ENCODE measurements at regions not wholly inside any gene's neighbourhood (a gene's known extent, or its start where the extent isn't known, plus 50 kb on each side); places are given as distances from the start of the nearest gene placed in this dataset.
"Not testable (repeated sequence)": the region's sequence is repeated elsewhere in the genome, so short reads cannot be mapped to it uniquely, and the experiment has no call there.

DNA sequence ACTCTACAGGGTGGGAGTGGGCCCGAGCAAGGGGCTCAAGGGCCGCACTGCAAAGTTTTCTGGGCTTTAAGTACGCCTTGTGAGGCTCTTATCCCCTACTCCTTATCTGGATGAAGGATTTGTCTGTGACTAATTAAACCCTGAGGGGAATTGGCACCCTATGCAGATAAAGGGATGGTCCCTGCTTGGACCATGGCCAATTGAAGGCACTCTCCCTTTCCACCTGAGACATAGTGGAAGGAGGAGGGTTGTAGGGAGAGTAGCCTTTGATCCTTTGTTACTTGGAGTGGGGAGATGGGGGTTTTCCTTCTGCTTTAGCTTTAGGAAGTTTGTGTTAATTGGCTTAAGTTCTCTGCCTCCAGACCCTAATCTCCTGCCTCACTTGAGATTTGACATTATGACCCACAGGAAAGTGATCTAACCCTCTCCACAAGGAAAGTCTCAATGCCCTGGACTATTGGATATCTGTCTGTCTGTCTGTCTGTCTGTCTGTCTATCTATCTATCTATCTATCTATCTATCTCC is 1158.8 kb upstream of the SORCS1 start:
- Histone ChIP-seq H3K9me2 (ENCODE audit: insufficient read depth) (no peaks in the 10 kb centered on the region), H3K4me1 (replicated peaks; ENCODE audit: insufficient read depth) (no peaks in the 10 kb centered on the region), H2AFZ (no peak overlapping the region), H3F3A (ENCODE audit: insufficient read depth, low read depth) (no peaks in the 10 kb centered on the region), H3K79me2 (ENCODE audit: low read depth) (no peaks in the 10 kb centered on the region), H3K27me3 (ENCODE audit: insufficient read depth, low read depth) (no peaks in the 10 kb centered on the region), H3K4me2 (no peak overlapping the region), H3K36me3 (ENCODE audit: low read depth) (no peaks in the 10 kb centered on the region), H3K4me3 (no peak overlapping the region), H3K9me3 (ENCODE audit: insufficient read depth, low read depth) (no peaks in the 10 kb centered on the region), H4K20me1 (ENCODE audit: insufficient read depth) (no peaks in the 10 kb centered on the region), H3K27ac (no peak overlapping the region)
- POLR2A ChIA-PET (ENCODE audit: unreplicated experiment), result no interaction called here
- no TSS peak for BruUV-seq (replicated peaks)
- TF ChIP-seq, protein P1, sequence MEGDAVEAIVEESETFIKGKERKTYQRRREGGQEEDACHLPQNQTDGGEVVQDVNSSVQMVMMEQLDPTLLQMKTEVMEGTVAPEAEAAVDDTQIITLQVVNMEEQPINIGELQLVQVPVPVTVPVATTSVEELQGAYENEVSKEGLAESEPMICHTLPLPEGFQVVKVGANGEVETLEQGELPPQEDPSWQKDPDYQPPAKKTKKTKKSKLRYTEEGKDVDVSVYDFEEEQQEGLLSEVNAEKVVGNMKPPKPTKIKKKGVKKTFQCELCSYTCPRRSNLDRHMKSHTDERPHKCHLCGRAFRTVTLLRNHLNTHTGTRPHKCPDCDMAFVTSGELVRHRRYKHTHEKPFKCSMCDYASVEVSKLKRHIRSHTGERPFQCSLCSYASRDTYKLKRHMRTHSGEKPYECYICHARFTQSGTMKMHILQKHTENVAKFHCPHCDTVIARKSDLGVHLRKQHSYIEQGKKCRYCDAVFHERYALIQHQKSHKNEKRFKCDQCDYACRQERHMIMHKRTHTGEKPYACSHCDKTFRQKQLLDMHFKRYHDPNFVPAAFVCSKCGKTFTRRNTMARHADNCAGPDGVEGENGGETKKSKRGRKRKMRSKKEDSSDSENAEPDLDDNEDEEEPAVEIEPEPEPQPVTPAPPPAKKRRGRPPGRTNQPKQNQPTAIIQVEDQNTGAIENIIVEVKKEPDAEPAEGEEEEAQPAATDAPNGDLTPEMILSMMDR (conservative IDR thresholded peaks at IDR 0.05), result no peak
- TF ChIP-seq EZH2 (IDR thresholded peaks at IDR 0.05; ENCODE audit: low read depth), result no peak
- CTCF ChIA-PET, result no interaction called here
- intact Hi-C loops (cut with micrococcal nuclease; ENCODE audit: unreplicated experiment), result no loop called here
- no peak for DNase-seq

DNA sequence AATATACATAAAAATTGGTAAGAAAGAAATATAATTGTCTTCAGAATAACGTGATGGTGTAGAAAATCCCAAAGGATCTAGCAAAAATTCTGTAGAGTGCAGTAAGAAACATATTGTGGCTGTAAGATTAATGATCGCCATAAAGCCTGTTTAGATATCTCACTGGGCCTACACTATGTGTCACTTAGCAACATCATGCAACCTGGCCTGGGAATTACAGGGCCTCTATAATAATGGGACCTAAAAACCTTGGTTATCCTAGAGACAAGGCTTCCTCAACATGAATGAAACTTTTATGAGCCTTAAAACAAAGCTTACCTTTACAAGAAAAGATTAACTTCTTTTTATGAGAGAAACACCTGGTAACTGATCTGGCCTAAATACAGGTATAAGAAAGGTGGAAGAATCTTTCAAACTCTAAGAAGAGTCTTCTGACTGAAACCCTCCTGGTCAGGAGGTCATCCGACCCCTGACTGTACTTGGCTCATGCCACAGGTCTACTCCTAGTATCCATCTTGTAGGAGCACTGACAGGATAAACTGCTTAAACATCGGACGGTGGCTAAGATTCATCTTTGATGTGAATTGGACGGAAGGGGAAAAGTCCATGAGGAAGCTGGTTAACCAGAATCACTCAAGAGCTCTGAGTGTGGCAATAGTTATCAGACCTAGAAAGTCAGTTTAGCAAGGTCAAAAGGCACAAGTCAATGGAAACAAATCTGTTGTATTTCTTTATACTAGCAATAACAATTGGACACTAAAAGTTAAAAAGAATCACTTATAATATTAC is 1155.1 kb upstream of the SORCS1 start:
- POLR2A ChIA-PET (ENCODE audit: unreplicated experiment), result no interaction called here
- Histone ChIP-seq H3K27me3 (ENCODE audit: insufficient read depth, low read depth) (no peaks in the 10 kb centered on the region), H3K4me3 (no peak overlapping the region), H3K9me3 (ENCODE audit: insufficient read depth, low read depth) (no peaks in the 10 kb centered on the region), H3K4me1 (replicated peaks; ENCODE audit: insufficient read depth) (no peaks in the 10 kb centered on the region), H3K27ac (no peak overlapping the region), H4K20me1 (ENCODE audit: insufficient read depth) (no peaks in the 10 kb centered on the region), H3K4me2 (no peak overlapping the region), H3F3A (ENCODE audit: insufficient read depth, low read depth) (no peaks in the 10 kb centered on the region), H2AFZ (no peak overlapping the region), H3K79me2 (ENCODE audit: low read depth) (no peaks in the 10 kb centered on the region), H3K9me2 (ENCODE audit: insufficient read depth) (no peaks in the 10 kb centered on the region), H3K36me3 (ENCODE audit: low read depth) (no peaks in the 10 kb centered on the region)
- intact Hi-C loops (cut with micrococcal nuclease; ENCODE audit: unreplicated experiment), result no loop called here
- no TSS peak for BruUV-seq (replicated peaks)
- no peak for DNase-seq
- CTCF ChIA-PET, result no interaction called here
- TF ChIP-seq, protein P1 (conservative IDR thresholded peaks at IDR 0.05), result no peak
- TF ChIP-seq EZH2 (IDR thresholded peaks at IDR 0.05; ENCODE audit: low read depth), result no peak

DNA sequence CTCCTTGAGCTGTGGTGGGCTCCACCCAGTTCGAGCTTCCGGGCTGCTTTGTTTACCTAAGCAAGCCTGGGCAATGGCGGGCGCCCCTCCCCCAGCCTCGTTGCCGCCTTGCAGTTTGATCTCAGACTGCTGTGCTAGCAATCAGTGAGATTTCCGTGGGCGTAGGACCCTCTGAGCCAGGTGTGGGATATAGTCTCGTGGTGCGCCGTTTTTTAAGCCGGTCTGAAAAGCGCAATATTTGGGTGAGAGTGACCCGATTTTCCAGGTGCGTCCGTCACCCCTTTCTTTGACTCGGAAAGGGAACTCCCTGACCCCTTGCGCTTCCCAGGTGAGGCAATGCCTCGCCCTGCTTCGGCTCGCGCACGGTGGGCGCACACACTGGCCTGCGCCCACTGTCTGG is 1151.1 kb upstream of the SORCS1 start:
- H3K36me3 ChIP-seq (ENCODE audit: low read depth); H3K79me2 ChIP-seq (ENCODE audit: low read depth); POLR2A ChIA-PET (ENCODE audit: unreplicated experiment); H3K27me3 ChIP-seq (ENCODE audit: insufficient read depth, low read depth); H4K20me1 ChIP-seq (ENCODE audit: insufficient read depth); H3K4me1 ChIP-seq (replicated peaks; ENCODE audit: insufficient read depth); H3K4me2 ChIP-seq; DNase-seq; H2AFZ ChIP-seq; intact Hi-C loops (cut with micrococcal nuclease; ENCODE audit: unreplicated experiment); H3F3A ChIP-seq (ENCODE audit: insufficient read depth, low read depth); CTCF ChIA-PET; H3K9me2 ChIP-seq (ENCODE audit: insufficient read depth); H3K4me3 ChIP-seq; H3K9me3 ChIP-seq (ENCODE audit: insufficient read depth, low read depth); H3K27ac ChIP-seq; BruUV-seq (replicated peaks): not testable (repeated sequence)

DNA sequence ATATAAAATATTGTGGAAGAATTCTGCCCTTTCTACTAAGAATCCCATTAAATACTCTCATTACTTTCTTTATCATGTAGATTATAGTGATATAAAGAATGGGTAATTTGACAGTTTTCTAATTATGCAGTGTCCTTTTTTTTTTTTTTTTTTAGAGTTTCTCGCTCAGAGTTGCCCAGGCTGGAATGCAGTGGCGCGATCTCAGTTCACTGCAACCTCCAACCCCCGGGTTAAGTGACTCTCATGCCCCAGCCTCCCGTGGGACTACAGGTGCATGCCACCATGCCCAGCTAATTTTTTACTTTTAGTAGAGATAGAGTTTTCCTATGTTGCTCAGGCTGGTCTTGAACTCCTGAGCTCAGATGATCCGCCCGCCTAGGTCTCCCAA is 1143.4 kb upstream of the SORCS1 start:
- no peaks in the 10 kb centered on the region for H3F3A ChIP-seq (ENCODE audit: insufficient read depth, low read depth)
- no peak for TF ChIP-seq EZH2 (IDR thresholded peaks at IDR 0.05; ENCODE audit: low read depth)
- TF ChIP-seq, protein P1 (conservative IDR thresholded peaks at IDR 0.05), result no peak
- no peaks in the 10 kb centered on the region for H3K4me1 ChIP-seq (replicated peaks; ENCODE audit: insufficient read depth)
- H3K36me3 ChIP-seq (ENCODE audit: low read depth), result no peaks in the 10 kb centered on the region
- no peaks in the 10 kb centered on the region for H4K20me1 ChIP-seq (ENCODE audit: insufficient read depth)
- H3K4me2 ChIP-seq, result no peak overlapping the region
- ChIA-PET CTCF (no interaction called here), POLR2A (ENCODE audit: unreplicated experiment) (no interaction called here)
- H3K9me2 ChIP-seq (ENCODE audit: insufficient read depth), result no peaks in the 10 kb centered on the region
- no peaks in the 10 kb centered on the region for H3K27me3 ChIP-seq (ENCODE audit: insufficient read depth, low read depth)
- H3K27ac ChIP-seq, result no peak overlapping the region
- no peak overlapping the region for H3K4me3 ChIP-seq
- H3K79me2 ChIP-seq (ENCODE audit: low read depth), result no peaks in the 10 kb centered on the region
- DNase-seq, result no peak
- H3K9me3 ChIP-seq (ENCODE audit: insufficient read depth, low read depth), result no peaks in the 10 kb centered on the region
- intact Hi-C loops (cut with micrococcal nuclease; ENCODE audit: unreplicated experiment), result no loop called here
- no TSS peak for BruUV-seq (replicated peaks)
- H2AFZ ChIP-seq, result no peak overlapping the region

Data from PC-9 (cell line).